ENCODE measurements at regions not wholly inside any gene's neighbourhood (a gene's known extent, or its start where the extent isn't known, plus 50 kb on each side); places are given as distances from the start of the nearest gene placed in this dataset.

- DNase-seq (ENCODE audit: low read depth, low spot score): no peak
- peak; percentile 6 for TF ChIP-seq CTCF (IDR thresholded peaks at IDR 0.05; ENCODE audit: low read depth, low read length)
- in situ Hi-C loops (cut with HindIII; ENCODE audit: low sequenced_read_pairs): no loop called here
- H3K4me3 ChIP-seq (ENCODE audit: low read depth, low read length): no peak overlapping the region
Measured at GRCh38 chr2:57376985-57377384, 669.6 kb upstream of the VRK2 start.

GRCh38 chr2:57386305-57386704, 660.3 kb upstream of the VRK2 start:
- DNase-seq (ENCODE audit: low read depth, low spot score): no peak
- TF ChIP-seq CTCF (IDR thresholded peaks at IDR 0.05; ENCODE audit: low read depth, low read length): no peak
- in situ Hi-C loops (cut with HindIII; ENCODE audit: low sequenced_read_pairs): no loop called here
- H3K4me3 ChIP-seq (ENCODE audit: low read depth, low read length): no peak overlapping the region

- TF ChIP-seq CTCF (IDR thresholded peaks at IDR 0.05; ENCODE audit: low read depth, low read length): no peak
- in situ Hi-C loops (cut with HindIII; ENCODE audit: low sequenced_read_pairs): no loop called here
Measured at GRCh38 chr2:57396355-57397098, 650.1 kb upstream of the VRK2 start.

GRCh38 chr2:57397550-57398360, 648.9 kb upstream of the VRK2 start:
- no peak for TF ChIP-seq CTCF (IDR thresholded peaks at IDR 0.05; ENCODE audit: low read depth, low read length)
- no peak overlapping the region for H3K4me3 ChIP-seq (ENCODE audit: low read depth, low read length)
- DNase-seq (ENCODE audit: low read depth, low spot score): no peak
- in situ Hi-C loops (cut with HindIII; ENCODE audit: low sequenced_read_pairs): no loop called here

More at GRCh38 chr2:57396355-57397098, 650.1 kb upstream of the VRK2 start:
- DNase-seq (ENCODE audit: low read depth, low spot score): no peak
- H3K4me3 ChIP-seq (ENCODE audit: low read depth, low read length): no peak overlapping the region

- no peak for TF ChIP-seq CTCF (IDR thresholded peaks at IDR 0.05; ENCODE audit: low read depth, low read length)
- in situ Hi-C loops (cut with HindIII; ENCODE audit: low sequenced_read_pairs): no loop called here
- no peak overlapping the region for H3K4me3 ChIP-seq (ENCODE audit: low read depth, low read length)
- no peak for DNase-seq (ENCODE audit: low read depth, low spot score)
Measured at GRCh38 chr2:57399057-57399456, 647.5 kb upstream of the VRK2 start.

- no peak for DNase-seq (ENCODE audit: low read depth, low spot score)
- H3K4me3 ChIP-seq (ENCODE audit: low read depth, low read length): no peak overlapping the region
- no peak for TF ChIP-seq CTCF (IDR thresholded peaks at IDR 0.05; ENCODE audit: low read depth, low read length)
- in situ Hi-C loops (cut with HindIII; ENCODE audit: low sequenced_read_pairs): no loop called here
Measured at GRCh38 chr2:57402096-57402495, 644.5 kb upstream of the VRK2 start.

Data from astrocyte of the spinal cord (primary cell).